DOHH2 (cell line): ENCODE measurements at regions not wholly inside any gene's neighbourhood (a gene's known extent, or its start where the extent isn't known, plus 50 kb on each side); places are given as distances from the start of the nearest gene placed in this dataset.

Experiments used
- H3F3A ChIP-seq: fragments of 200-600 bp; sonication (generic), shearing (Covaris generic); 2 replicates; pipeline ENCODE4 v1.6.0; 2016; ENCODE audit warnings: antibody characterized with exemption, mild to moderate bottlenecking; ENCODE audit not compliant: control insufficient read depth, insufficient read depth
- H3K27ac ChIP-seq: fragments of 200-600 bp; sonication (generic); 2 replicates; pipeline ENCODE4 v1.5.1; 2014; ENCODE audit warnings: low read depth, mild to moderate bottlenecking, low read length, moderate library complexity
- H3K27me3 ChIP-seq: fragments of 200-600 bp; sonication (generic); 2 replicates; pipeline ENCODE4 v1.6.1; 2014; ENCODE audit warnings: mild to moderate bottlenecking, low read length, mixed read lengths; ENCODE audit not compliant: control insufficient read depth
- H3K36me3 ChIP-seq: fragments of 200-600 bp; sonication (generic); 2 replicates; pipeline ENCODE4 v1.6.1; 2014; ENCODE audit warnings: mild to moderate bottlenecking, low read length, moderate library complexity, mixed read lengths; ENCODE audit not compliant: control insufficient read depth
- H3K4me1 ChIP-seq: fragments of 200-600 bp; sonication (generic); 2 replicates; pipeline ENCODE4 v1.6.1; 2014; ENCODE audit warnings: mild to moderate bottlenecking, low read length, mixed read lengths; ENCODE audit not compliant: control insufficient read depth
- H3K4me2 ChIP-seq: fragments of 200-600 bp; sonication (generic); 2 replicates; pipeline ENCODE4 v1.6.0; 2014; ENCODE audit warnings: mild to moderate bottlenecking, low read length, moderate library complexity
- H3K4me3 ChIP-seq: fragments of 200-600 bp; sonication (generic); 2 replicates; pipeline ENCODE4 v1.5.1; 2014; ENCODE audit warnings: mild to moderate bottlenecking, low read length, mixed read lengths
- H3K79me2 ChIP-seq: fragments of 200-600 bp; sonication (generic); 2 replicates; pipeline ENCODE4 v1.6.1; 2014; ENCODE audit warnings: mild to moderate bottlenecking, low read length, mixed read lengths; ENCODE audit not compliant: control insufficient read depth
- H3K9me2 ChIP-seq: fragments of 200-600 bp; sonication (generic); replicated peaks from 2 replicates; pipeline ENCODE4 v1.6.1; 2014; ENCODE audit warnings: mild to moderate bottlenecking, low read length, mixed read lengths; ENCODE audit not compliant: control insufficient read depth
- H3K9me3 ChIP-seq: fragments of 200-600 bp; sonication (generic); 2 replicates; pipeline ENCODE4 v1.6.1; 2014; ENCODE audit warnings: antibody characterized with exemption, low read length, mixed read lengths; ENCODE audit not compliant: control insufficient read depth, insufficient read depth
- H4K20me1 ChIP-seq: fragments of 200-600 bp; sonication (generic); 2 replicates; pipeline ENCODE4 v1.6.0; 2014; ENCODE audit warnings: low read depth, mild to moderate bottlenecking, antibody characterized with exemption, low read length, moderate library complexity; ENCODE audit not compliant: control insufficient read depth, insufficient read depth
- EZH2phosphoT487 ChIP-seq: fragments of 200-600 bp; sonication (generic); IDR thresholded peaks from 2 replicates; pipeline ENCODE4 v1.6.1; 2017; ENCODE audit warnings: borderline replicate concordance, mild to moderate bottlenecking, antibody characterized with exemption, low read length, moderate library complexity, mixed read lengths
- TF ChIP-seq, protein P1 (sequence below): fragments of 200-600 bp; sonication (generic); IDR thresholded peaks from one replicate; pipeline ENCODE4 v1.5.1; 2014; ENCODE audit warnings: antibody characterized with exemption, mild to moderate bottlenecking, low read depth, low read length; ENCODE audit not compliant: poor library complexity, severe bottlenecking

DNA sequence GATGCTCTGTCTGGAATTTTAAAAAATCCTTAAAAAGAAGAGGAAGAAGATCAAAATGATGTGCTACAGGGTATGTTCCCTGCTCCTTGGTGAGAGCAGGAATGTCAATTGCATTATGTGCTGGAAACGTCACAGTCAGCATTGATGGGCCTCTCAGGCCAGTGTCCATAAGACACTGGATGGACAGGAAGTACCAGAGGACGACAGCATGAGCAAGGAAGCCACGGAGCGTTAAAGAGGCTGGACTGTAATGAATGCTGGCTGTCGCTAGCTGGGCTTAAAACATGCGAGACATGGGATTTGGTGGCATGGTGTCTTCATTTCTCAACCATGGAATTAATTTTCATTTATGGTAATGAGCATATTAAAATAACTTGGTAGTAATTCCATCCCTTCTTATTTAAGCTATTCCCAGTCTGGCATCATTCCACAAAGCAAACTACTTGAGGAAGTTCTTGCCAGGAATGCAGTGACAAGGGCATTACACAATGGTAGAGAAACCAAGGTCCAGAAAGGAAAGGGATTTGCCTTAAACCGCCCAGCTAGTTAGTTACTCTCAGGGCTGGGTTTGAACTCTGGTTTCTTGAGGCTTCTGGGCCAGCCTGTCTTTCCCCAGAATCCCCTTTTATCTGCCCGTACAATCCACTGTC lies 166.6 kb upstream of the SOX4 start:
- no peaks in the 10 kb centered on the region for H3K4me1 ChIP-seq
- H3K9me3 ChIP-seq = no peaks in the 10 kb centered on the region
- H3K27me3 ChIP-seq = no peaks in the 10 kb centered on the region
- TF ChIP-seq, protein P1, sequence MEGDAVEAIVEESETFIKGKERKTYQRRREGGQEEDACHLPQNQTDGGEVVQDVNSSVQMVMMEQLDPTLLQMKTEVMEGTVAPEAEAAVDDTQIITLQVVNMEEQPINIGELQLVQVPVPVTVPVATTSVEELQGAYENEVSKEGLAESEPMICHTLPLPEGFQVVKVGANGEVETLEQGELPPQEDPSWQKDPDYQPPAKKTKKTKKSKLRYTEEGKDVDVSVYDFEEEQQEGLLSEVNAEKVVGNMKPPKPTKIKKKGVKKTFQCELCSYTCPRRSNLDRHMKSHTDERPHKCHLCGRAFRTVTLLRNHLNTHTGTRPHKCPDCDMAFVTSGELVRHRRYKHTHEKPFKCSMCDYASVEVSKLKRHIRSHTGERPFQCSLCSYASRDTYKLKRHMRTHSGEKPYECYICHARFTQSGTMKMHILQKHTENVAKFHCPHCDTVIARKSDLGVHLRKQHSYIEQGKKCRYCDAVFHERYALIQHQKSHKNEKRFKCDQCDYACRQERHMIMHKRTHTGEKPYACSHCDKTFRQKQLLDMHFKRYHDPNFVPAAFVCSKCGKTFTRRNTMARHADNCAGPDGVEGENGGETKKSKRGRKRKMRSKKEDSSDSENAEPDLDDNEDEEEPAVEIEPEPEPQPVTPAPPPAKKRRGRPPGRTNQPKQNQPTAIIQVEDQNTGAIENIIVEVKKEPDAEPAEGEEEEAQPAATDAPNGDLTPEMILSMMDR = no peak
- no peak for TF ChIP-seq EZH2phosphoT487
- no peak overlapping the region for H3K27ac ChIP-seq
- no peaks in the 10 kb centered on the region for H4K20me1 ChIP-seq
- H3F3A ChIP-seq = no peaks in the 10 kb centered on the region
- H3K4me2 ChIP-seq = no peak overlapping the region
- no peaks in the 10 kb centered on the region for H3K36me3 ChIP-seq
- no peaks in the 10 kb centered on the region for H3K79me2 ChIP-seq
- no peaks in the 10 kb centered on the region for H3K9me2 ChIP-seq
- H3K4me3 ChIP-seq = no peak overlapping the region

DNA sequence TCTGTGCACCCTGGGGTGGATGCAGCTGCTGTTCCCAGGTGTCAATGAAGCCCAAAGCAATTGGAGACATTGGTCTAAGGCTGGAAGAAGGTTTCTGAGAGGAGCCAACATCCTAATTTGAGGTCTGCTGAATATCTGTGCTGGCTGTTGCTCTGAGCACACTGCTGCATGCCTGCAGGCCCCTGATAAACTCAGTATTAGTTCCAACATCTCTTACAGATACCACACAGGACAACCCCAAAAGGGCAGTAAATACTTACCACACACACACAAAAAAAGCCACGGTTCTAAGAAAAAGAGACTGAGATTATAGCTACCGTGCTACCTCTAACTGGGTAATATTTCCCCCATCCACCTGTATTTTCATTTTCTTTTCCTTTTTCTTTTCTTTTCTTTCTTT lies 164.3 kb upstream of the SOX4 start:
- H3K27me3 ChIP-seq = no peaks in the 10 kb centered on the region
- no peak overlapping the region for H3K4me2 ChIP-seq
- H3K27ac ChIP-seq = no peak overlapping the region
- no peaks in the 10 kb centered on the region for H3K79me2 ChIP-seq
- no peaks in the 10 kb centered on the region for H4K20me1 ChIP-seq
- no peaks in the 10 kb centered on the region for H3K9me2 ChIP-seq
- TF ChIP-seq, protein P1 = no peak
- TF ChIP-seq EZH2phosphoT487 = no peak
- no peaks in the 10 kb centered on the region for H3K4me1 ChIP-seq
- H3F3A ChIP-seq = no peaks in the 10 kb centered on the region
- H3K4me3 ChIP-seq = no peak overlapping the region
- H3K36me3 ChIP-seq = no peaks in the 10 kb centered on the region
- H3K9me3 ChIP-seq = no peaks in the 10 kb centered on the region

DNA sequence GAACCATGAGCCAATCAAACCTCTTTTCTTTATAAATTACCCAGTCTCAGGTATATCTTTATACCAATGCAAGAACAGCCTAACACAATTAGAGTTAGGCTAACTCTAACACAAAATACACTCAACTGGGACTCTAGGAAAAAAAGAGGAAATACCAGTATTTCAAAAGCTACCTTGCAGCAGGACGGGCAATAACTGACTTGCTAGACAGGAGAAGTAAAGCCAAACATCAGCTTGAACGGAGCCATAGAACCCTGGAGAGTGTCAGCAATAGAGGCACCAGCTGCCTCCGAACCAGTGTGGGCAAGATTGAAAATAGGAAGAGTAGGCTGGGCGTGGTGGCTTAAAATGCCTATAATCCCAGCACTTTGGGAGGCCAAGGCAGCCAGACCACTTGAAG lies 162.0 kb upstream of the SOX4 start:
- H3K36me3 ChIP-seq = no peaks in the 10 kb centered on the region
- no peaks in the 10 kb centered on the region for H3K9me3 ChIP-seq
- H3F3A ChIP-seq = no peaks in the 10 kb centered on the region
- TF ChIP-seq EZH2phosphoT487 = no peak
- TF ChIP-seq, protein P1 = no peak
- no peaks in the 10 kb centered on the region for H3K27me3 ChIP-seq
- no peaks in the 10 kb centered on the region for H3K79me2 ChIP-seq
- H3K9me2 ChIP-seq = no peaks in the 10 kb centered on the region
- no peak overlapping the region for H3K27ac ChIP-seq
- no peaks in the 10 kb centered on the region for H3K4me1 ChIP-seq
- H4K20me1 ChIP-seq = no peaks in the 10 kb centered on the region
- H3K4me3 ChIP-seq = no peak overlapping the region
- no peak overlapping the region for H3K4me2 ChIP-seq
